ENCODE measurements at regions not wholly inside any gene's neighbourhood (a gene's known extent, or its start where the extent isn't known, plus 50 kb on each side); places are given as distances from the start of the nearest gene placed in this dataset.

GRCh38 chr12:74941670-74942069, 268.0 kb downstream of the KCNC2 start:
- Mint-ChIP-seq H3K27ac (no peak overlapping the region), H3K9me3 (peaks cover 0 to 4% (median 0%) of the 10 kb centered on the region in 11 donors), H3K36me3 (no peaks in the 10 kb centered on the region), H3K4me1 (peaks cover 8 to 16% (median 11%) of the 10 kb centered on the region in 7 donors), H3K4me3 (no peak overlapping the region), H3K27me3 (no peaks in the 10 kb centered on the region)
- DNase-seq (no peak), ATAC-seq (no peak)
- Histone ChIP-seq H3K27ac (ENCODE audit: low read depth, low read length) (no peak overlapping the region), H3K4me3 (ENCODE audit: low read length) (no peak overlapping the region), H3K4me1 (ENCODE audit: control insufficient read depth in 2 of 2, insufficient read depth in 2 of 2, low read length in 2 of 2) (peaks cover 0 to 5% of the 10 kb centered on the region in 2 donors), H3K9me3 (ENCODE audit: control insufficient read depth in 2 of 3, low read length in 3 of 3) (no peaks in the 10 kb centered on the region), H3K27me3 (ENCODE audit: control insufficient read depth in 2 of 2, insufficient read depth in 2 of 2, low read length in 2 of 2) (no peaks in the 10 kb centered on the region), H3K36me3 (ENCODE audit: control insufficient read depth in 2 of 3, insufficient read depth in 3 of 3, low read length in 3 of 3) (no peaks in the 10 kb centered on the region)
- CTCF ChIA-PET: no interaction called here
- intact Hi-C loops (cut with micrococcal nuclease): no loop called here
- POLR2A ChIA-PET: no interaction called here

GRCh38 chr12:74945771-74946198, 263.9 kb downstream of the KCNC2 start:
- H3K9me3 Mint-ChIP-seq: peaks cover 0 to 2% (median 0%) of the 10 kb centered on the region in 11 donors
- H3K27me3 Mint-ChIP-seq: no peaks in the 10 kb centered on the region
- intact Hi-C loops (cut with micrococcal nuclease): no loop called here
- Histone ChIP-seq H3K9me3 (ENCODE audit: control insufficient read depth in 2 of 3, low read length in 3 of 3) (no peaks in the 10 kb centered on the region), H3K27me3 (ENCODE audit: control insufficient read depth in 2 of 2, insufficient read depth in 2 of 2, low read length in 2 of 2) (no peaks in the 10 kb centered on the region), H3K27ac (ENCODE audit: low read depth, low read length) (no peak overlapping the region), H3K4me3 (ENCODE audit: low read length) (no peak overlapping the region), H3K36me3 (ENCODE audit: control insufficient read depth in 2 of 3, insufficient read depth in 3 of 3, low read length in 3 of 3) (no peaks in the 10 kb centered on the region), H3K4me1 (ENCODE audit: control insufficient read depth in 2 of 2, insufficient read depth in 2 of 2, low read length in 2 of 2) (peaks cover 0 to 5% of the 10 kb centered on the region in 2 donors)
- no peak for ATAC-seq
- H3K27ac Mint-ChIP-seq: peak overlapping the region in 3 of 9 donors; percentile 4 to 16 (median 8)
- no peaks in the 10 kb centered on the region for H3K36me3 Mint-ChIP-seq
- H3K4me3 Mint-ChIP-seq: peak overlapping the region in 8 of 10 donors; percentile 0 to 70 (median 20)
- peak in 1 of 9 donors; percentile 5 for DNase-seq
- POLR2A ChIA-PET: no interaction called here
- H3K4me1 Mint-ChIP-seq: peaks cover 8 to 17% (median 11%) of the 10 kb centered on the region in 7 donors
- CTCF ChIA-PET: no interaction called here

- DNase-seq: no peak
- POLR2A ChIA-PET: no interaction called here
- H3K27me3 Mint-ChIP-seq: no peaks in the 10 kb centered on the region
- H3K36me3 ChIP-seq (ENCODE audit: control insufficient read depth in 2 of 3, insufficient read depth in 3 of 3, low read length in 3 of 3): no peaks in the 10 kb centered on the region
- H3K4me1 Mint-ChIP-seq: no peaks in the 10 kb centered on the region
- ATAC-seq: no peak
- peaks cover 0 to 4% (median 0%) of the 10 kb centered on the region in 5 donors for H3K36me3 Mint-ChIP-seq
- CTCF ChIA-PET: no interaction called here
- intact Hi-C loops (cut with micrococcal nuclease): no loop called here
- H3K27me3 ChIP-seq (ENCODE audit: control insufficient read depth in 2 of 2, insufficient read depth in 2 of 2, low read length in 2 of 2): no peaks in the 10 kb centered on the region
- no peaks in the 10 kb centered on the region for H3K4me1 ChIP-seq (ENCODE audit: control insufficient read depth in 2 of 2, insufficient read depth in 2 of 2, low read length in 2 of 2)
- H3K27ac ChIP-seq (ENCODE audit: low read depth, low read length): no peak overlapping the region
- H3K9me3 Mint-ChIP-seq: peaks cover 0 to 20% (median 7%) of the 10 kb centered on the region in 11 donors
- H3K4me3 Mint-ChIP-seq: no peak overlapping the region
- no peaks in the 10 kb centered on the region for H3K9me3 ChIP-seq (ENCODE audit: control insufficient read depth in 2 of 3, low read length in 3 of 3)
- no peak overlapping the region for H3K4me3 ChIP-seq (ENCODE audit: low read length)
- no peak overlapping the region for H3K27ac Mint-ChIP-seq
These were observed 255.9 kb downstream of the KCNC2 start for GRCh38 chr12:74953697-74954096.

GRCh38 chr12:74957231-74957630, 252.4 kb downstream of the KCNC2 start:
- H3K36me3 ChIP-seq (ENCODE audit: control insufficient read depth in 2 of 3, insufficient read depth in 3 of 3, low read length in 3 of 3): no peaks in the 10 kb centered on the region
- no peak overlapping the region for H3K4me3 ChIP-seq (ENCODE audit: low read length)
- H3K4me1 ChIP-seq (ENCODE audit: control insufficient read depth in 2 of 2, insufficient read depth in 2 of 2, low read length in 2 of 2): no peaks in the 10 kb centered on the region
- Mint-ChIP-seq H3K9me3 (peaks cover 0 to 25% (median 6%) of the 10 kb centered on the region in 11 donors), H3K4me1 (no peaks in the 10 kb centered on the region), H3K27ac (no peak overlapping the region), H3K4me3 (no peak overlapping the region), H3K27me3 (no peaks in the 10 kb centered on the region), H3K36me3 (peaks cover 0 to 4% (median 0%) of the 10 kb centered on the region in 5 donors)
- no peaks in the 10 kb centered on the region for H3K27me3 ChIP-seq (ENCODE audit: control insufficient read depth in 2 of 2, insufficient read depth in 2 of 2, low read length in 2 of 2)
- no peaks in the 10 kb centered on the region for H3K9me3 ChIP-seq (ENCODE audit: control insufficient read depth in 2 of 3, low read length in 3 of 3)
- intact Hi-C loops (cut with micrococcal nuclease): no loop called here
- ATAC-seq (no peak), DNase-seq (no peak)
- ChIA-PET CTCF (no interaction called here), POLR2A (no interaction called here)
- no peak overlapping the region for H3K27ac ChIP-seq (ENCODE audit: low read depth, low read length)

- H3K9me3 Mint-ChIP-seq: peaks cover 0 to 25% (median 6%) of the 10 kb centered on the region in 11 donors
- CTCF ChIA-PET: no interaction called here
- no peaks in the 10 kb centered on the region for H3K4me1 ChIP-seq (ENCODE audit: control insufficient read depth in 2 of 2, insufficient read depth in 2 of 2, low read length in 2 of 2)
- intact Hi-C loops (cut with micrococcal nuclease): no loop called here
- no peaks in the 10 kb centered on the region for H3K36me3 ChIP-seq (ENCODE audit: control insufficient read depth in 2 of 3, insufficient read depth in 3 of 3, low read length in 3 of 3)
- no peaks in the 10 kb centered on the region for H3K27me3 ChIP-seq (ENCODE audit: control insufficient read depth in 2 of 2, insufficient read depth in 2 of 2, low read length in 2 of 2)
- H3K4me3 Mint-ChIP-seq: no peak overlapping the region
- no peaks in the 10 kb centered on the region for H3K27me3 Mint-ChIP-seq
- no peak overlapping the region for H3K4me3 ChIP-seq (ENCODE audit: low read length)
- POLR2A ChIA-PET: no interaction called here
- DNase-seq (no peak), ATAC-seq (no peak)
- H3K27ac ChIP-seq (ENCODE audit: low read depth, low read length): no peak overlapping the region
- H3K27ac Mint-ChIP-seq: no peak overlapping the region
- H3K9me3 ChIP-seq (ENCODE audit: control insufficient read depth in 2 of 3, low read length in 3 of 3): no peaks in the 10 kb centered on the region
- peaks cover 0 to 4% (median 0%) of the 10 kb centered on the region in 5 donors for H3K36me3 Mint-ChIP-seq
- no peaks in the 10 kb centered on the region for H3K4me1 Mint-ChIP-seq
These were observed 252.0 kb downstream of the KCNC2 start for GRCh38 chr12:74957634-74958033.

GRCh38 chr12:74959657-74960056, 250.0 kb downstream of the KCNC2 start:
- DNase-seq (no peak), ATAC-seq (no peak)
- Mint-ChIP-seq H3K9me3 (peaks cover 0 to 24% (median 6%) of the 10 kb centered on the region in 11 donors), H3K27me3 (no peaks in the 10 kb centered on the region), H3K4me3 (no peak overlapping the region), H3K27ac (no peak overlapping the region), H3K4me1 (no peaks in the 10 kb centered on the region), H3K36me3 (peaks cover 0 to 4% (median 0%) of the 10 kb centered on the region in 5 donors)
- no peaks in the 10 kb centered on the region for H3K4me1 ChIP-seq (ENCODE audit: control insufficient read depth in 2 of 2, insufficient read depth in 2 of 2, low read length in 2 of 2)
- no peak overlapping the region for H3K4me3 ChIP-seq (ENCODE audit: low read length)
- no peaks in the 10 kb centered on the region for H3K9me3 ChIP-seq (ENCODE audit: control insufficient read depth in 2 of 3, low read length in 3 of 3)
- no peaks in the 10 kb centered on the region for H3K27me3 ChIP-seq (ENCODE audit: control insufficient read depth in 2 of 2, insufficient read depth in 2 of 2, low read length in 2 of 2)
- H3K27ac ChIP-seq (ENCODE audit: low read depth, low read length): no peak overlapping the region
- ChIA-PET POLR2A (no interaction called here), CTCF (no interaction called here)
- intact Hi-C loops (cut with micrococcal nuclease): no loop called here
- H3K36me3 ChIP-seq (ENCODE audit: control insufficient read depth in 2 of 3, insufficient read depth in 3 of 3, low read length in 3 of 3): no peaks in the 10 kb centered on the region

- no peaks in the 10 kb centered on the region for H3K36me3 Mint-ChIP-seq
- no peak overlapping the region for H3K4me3 Mint-ChIP-seq
- POLR2A ChIA-PET: no interaction called here
- Histone ChIP-seq H3K36me3 (ENCODE audit: control insufficient read depth in 2 of 3, insufficient read depth in 3 of 3, low read length in 3 of 3) (no peaks in the 10 kb centered on the region), H3K4me3 (ENCODE audit: low read length) (no peak overlapping the region), H3K27me3 (ENCODE audit: control insufficient read depth in 2 of 2, insufficient read depth in 2 of 2, low read length in 2 of 2) (no peaks in the 10 kb centered on the region), H3K9me3 (ENCODE audit: control insufficient read depth in 2 of 3, low read length in 3 of 3) (no peaks in the 10 kb centered on the region), H3K27ac (ENCODE audit: low read depth, low read length) (no peak overlapping the region), H3K4me1 (ENCODE audit: control insufficient read depth in 2 of 2, insufficient read depth in 2 of 2, low read length in 2 of 2) (no peaks in the 10 kb centered on the region)
- intact Hi-C loops (cut with micrococcal nuclease): no loop called here
- CTCF ChIA-PET: no interaction called here
- no peaks in the 10 kb centered on the region for H3K27me3 Mint-ChIP-seq
- no peak overlapping the region for H3K27ac Mint-ChIP-seq
- no peak for ATAC-seq
- H3K4me1 Mint-ChIP-seq: no peaks in the 10 kb centered on the region
- peaks cover 0 to 5% (median 0%) of the 10 kb centered on the region in 11 donors for H3K9me3 Mint-ChIP-seq
- no peak for DNase-seq
These were observed 246.3 kb downstream of the KCNC2 start for GRCh38 chr12:74963304-74963703.
